ENCODE measurements at regions not wholly inside any gene's neighbourhood (a gene's known extent, or its start where the extent isn't known, plus 50 kb on each side); places are given as distances from the start of the nearest gene placed in this dataset.

- H3K27ac ChIP-seq (ENCODE audit: low read length) = no peak overlapping the region
- H3K9ac ChIP-seq (ENCODE audit: low read length) = no peak overlapping the region
- H3F3A ChIP-seq (ENCODE audit: insufficient read depth, low read length) = no peaks in the 10 kb centered on the region
- no peak overlapping the region for H3K4me2 ChIP-seq (ENCODE audit: low read depth, low read length)
- H3K79me2 ChIP-seq (ENCODE audit: low read length) = no peaks in the 10 kb centered on the region
- no peaks in the 10 kb centered on the region for H4K20me1 ChIP-seq (ENCODE audit: insufficient read depth, low read length)
- DNase-seq = no peak
- no peaks in the 10 kb centered on the region for H3K9me3 ChIP-seq (replicated peaks; ENCODE audit: insufficient read depth, low read length)
- no peaks in the 10 kb centered on the region for H3K9me2 ChIP-seq (replicated peaks; ENCODE audit: insufficient read depth, low read length)
- no peaks in the 10 kb centered on the region for H3K4me1 ChIP-seq (ENCODE audit: low read length)
- H2AFZ ChIP-seq (ENCODE audit: low read length) = no peak overlapping the region
- no peaks in the 10 kb centered on the region for H3K27me3 ChIP-seq (replicated peaks; ENCODE audit: insufficient read depth, low read length)
- no peak for TF ChIP-seq EZH2phosphoT487 (IDR thresholded peaks at IDR 0.05; ENCODE audit: low read length)
- no peak for TF ChIP-seq CTCF (IDR thresholded peaks at IDR 0.05; ENCODE audit: low read length)
- no peak for TF ChIP-seq EZH2 (optimal IDR thresholded peaks at IDR 0.05; ENCODE audit: low read depth, low read length)
- H3K4me3 ChIP-seq (ENCODE audit: low read length) = no peak overlapping the region
- no peaks in the 10 kb centered on the region for H3K36me3 ChIP-seq (replicated peaks; ENCODE audit: insufficient read depth, low read length)
These were observed 368.4 kb upstream of the HS6ST1 start for GRCh38 chr2:128686881-128687555.

- Histone ChIP-seq H3K36me3 (replicated peaks; ENCODE audit: insufficient read depth, low read length) (no peaks in the 10 kb centered on the region), H3K27me3 (replicated peaks; ENCODE audit: insufficient read depth, low read length) (no peaks in the 10 kb centered on the region), H2AFZ (ENCODE audit: low read length) (no peak overlapping the region), H3K4me3 (ENCODE audit: low read length) (no peak overlapping the region), H4K20me1 (ENCODE audit: insufficient read depth, low read length) (no peaks in the 10 kb centered on the region), H3K9ac (ENCODE audit: low read length) (no peak overlapping the region), H3K4me2 (ENCODE audit: low read depth, low read length) (no peak overlapping the region), H3K9me2 (replicated peaks; ENCODE audit: insufficient read depth, low read length) (no peaks in the 10 kb centered on the region), H3F3A (ENCODE audit: insufficient read depth, low read length) (no peaks in the 10 kb centered on the region), H3K4me1 (ENCODE audit: low read length) (no peaks in the 10 kb centered on the region), H3K27ac (ENCODE audit: low read length) (no peak overlapping the region), H3K9me3 (replicated peaks; ENCODE audit: insufficient read depth, low read length) (no peaks in the 10 kb centered on the region), H3K79me2 (ENCODE audit: low read length) (no peaks in the 10 kb centered on the region)
- DNase-seq = no peak
- TF ChIP-seq CTCF (IDR thresholded peaks at IDR 0.05; ENCODE audit: low read length) = no peak
- no peak for TF ChIP-seq EZH2phosphoT487 (IDR thresholded peaks at IDR 0.05; ENCODE audit: low read length)
- TF ChIP-seq EZH2 (optimal IDR thresholded peaks at IDR 0.05; ENCODE audit: low read depth, low read length) = no peak
These were observed 368.9 kb upstream of the HS6ST1 start for GRCh38 chr2:128687565-128687964.

- Histone ChIP-seq H3K27me3 (replicated peaks; ENCODE audit: insufficient read depth, low read length) (no peaks in the 10 kb centered on the region), H4K20me1 (ENCODE audit: insufficient read depth, low read length) (no peaks in the 10 kb centered on the region), H3K9me2 (replicated peaks; ENCODE audit: insufficient read depth, low read length) (no peaks in the 10 kb centered on the region), H3K79me2 (ENCODE audit: low read length) (no peaks in the 10 kb centered on the region), H2AFZ (ENCODE audit: low read length) (no peak overlapping the region), H3K9me3 (replicated peaks; ENCODE audit: insufficient read depth, low read length) (no peaks in the 10 kb centered on the region), H3K36me3 (replicated peaks; ENCODE audit: insufficient read depth, low read length) (no peaks in the 10 kb centered on the region), H3K4me3 (ENCODE audit: low read length) (no peak overlapping the region), H3K27ac (ENCODE audit: low read length) (no peak overlapping the region), H3K4me2 (ENCODE audit: low read depth, low read length) (no peak overlapping the region), H3K4me1 (ENCODE audit: low read length) (no peaks in the 10 kb centered on the region), H3F3A (ENCODE audit: insufficient read depth, low read length) (no peaks in the 10 kb centered on the region), H3K9ac (ENCODE audit: low read length) (no peak overlapping the region)
- no peak for TF ChIP-seq EZH2phosphoT487 (IDR thresholded peaks at IDR 0.05; ENCODE audit: low read length)
- TF ChIP-seq CTCF (IDR thresholded peaks at IDR 0.05; ENCODE audit: low read length) = no peak
- TF ChIP-seq EZH2 (optimal IDR thresholded peaks at IDR 0.05; ENCODE audit: low read depth, low read length) = no peak
- no peak for DNase-seq
These were observed 371.3 kb upstream of the HS6ST1 start for GRCh38 chr2:128689971-128690370.
